H1 (cell line): ENCODE measurements at regions not wholly inside any gene's neighbourhood (a gene's known extent, or its start where the extent isn't known, plus 50 kb on each side); places are given as distances from the start of the nearest gene placed in this dataset.

Experiments
- CTCF ChIA-PET: fragments of 300-600 bp; sonication (Branson Sonifier 250); formaldehyde crosslinking; loops from one replicate; lab custom pipeline; 2021; ENCODE audit not compliant: partially characterized antibody; lab: Charles Lee
- POLR2A ChIA-PET: fragments of 300-600 bp; sonication (Branson Sonifier 250); formaldehyde crosslinking; loops from one replicate; lab custom pipeline; 2021; ENCODE audit warnings: inconsistent platforms; ENCODE audit not compliant: partially characterized antibody; lab: Charles Lee
- DNase-seq, 2 experiments: peaks; one replicate each; pipeline versions ENCODE4 v3.0.0 to v3.0.0-alpha.2; 2010 to 2022; ENCODE audit warnings: low spot score in 2 of 2, low read depth in 1 of 2, mixed read lengths in 1 of 2
- FAIRE-seq: peaks from 2 replicates; lab custom pipeline; 2011; peaks lifted over from hg19 to GRCh38; lab: Jason Lieb, UNC
- H2AFZ ChIP-seq: 2 replicates; pipeline ENCODE4 v1.8.1; 2012; ENCODE audit warnings: low read length, inconsistent platforms
- H2AK5ac ChIP-seq: 2 replicates; pipeline ENCODE4 v1.6.1; 2013; ENCODE audit warnings: low read depth, low read length
- H2BK120ac ChIP-seq: replicated peaks from 2 replicates; pipeline ENCODE3; 2013; ENCODE audit warnings: low read depth, low read length, inconsistent platforms
- H2BK12ac ChIP-seq: 2 replicates; pipeline ENCODE4 v1.6.1; 2013; ENCODE audit warnings: low read depth, low read length
- H2BK15ac ChIP-seq: 2 replicates; pipeline ENCODE4 v1.6.1; 2013; ENCODE audit warnings: low read length
- H2BK20ac ChIP-seq: 2 replicates; pipeline ENCODE4 v1.6.1; 2013; ENCODE audit warnings: low read length
- H2BK5ac ChIP-seq: 2 replicates; pipeline ENCODE4 v1.6.1; 2013; ENCODE audit warnings: low read depth, low read length
- H3K14ac ChIP-seq: 2 replicates; pipeline ENCODE4 v1.6.1; 2013; ENCODE audit warnings: inconsistent platforms; ENCODE audit not compliant: insufficient read length
- H3K18ac ChIP-seq: 2 replicates; pipeline ENCODE4 v1.6.1; 2013; ENCODE audit warnings: low read length; ENCODE audit errors: extremely low read depth
- H3K23ac ChIP-seq: 2 replicates; pipeline ENCODE4 v1.6.1; 2013; ENCODE audit warnings: inconsistent platforms; ENCODE audit not compliant: insufficient read length
- H3K23me2 ChIP-seq: 2 replicates; pipeline ENCODE4 v1.6.1; 2013; ENCODE audit warnings: low read depth, low read length
- H3K27ac ChIP-seq: 2 replicates; pipeline ENCODE4 v1.6.1; 2011; ENCODE audit warnings: low read depth, low read length, inconsistent platforms
- H3K27me3 ChIP-seq, 4 experiments: replicated peaks in 1 of 4; 1 replicate in 1 of 4; 2 replicates in 3 of 4; pipeline versions ENCODE4 v1.6.1 to v1.8.1; 2011 to 2013; ENCODE audit warnings: low read length in 3 of 4, mild to moderate bottlenecking in 3 of 4, inconsistent platforms in 2 of 4, mixed read lengths in 2 of 4, moderate library complexity in 1 of 4; ENCODE audit not compliant: control insufficient read depth in 3 of 4, insufficient read depth in 3 of 4; ENCODE audit errors: extremely low read depth in 1 of 4
- H3K36me3 ChIP-seq, 4 experiments: 2 replicates each; pipeline versions ENCODE4 v1.6.1 to v1.8.1; 2011 to 2013; ENCODE audit warnings: mild to moderate bottlenecking in 4 of 4, low read length in 3 of 4, moderate library complexity in 2 of 4, control low read depth in 1 of 4, inconsistent platforms in 1 of 4; ENCODE audit not compliant: insufficient read depth in 4 of 4, control insufficient read depth in 2 of 4
- H3K4ac ChIP-seq: replicated peaks from 2 replicates; pipeline ENCODE3; 2013; ENCODE audit warnings: low read length, low read depth, mixed read lengths, inconsistent platforms; ENCODE audit not compliant: insufficient read length
- H3K4me1 ChIP-seq, 4 experiments: replicated peaks in 1 of 4; 1 replicate in 1 of 4; 2 replicates in 3 of 4; pipeline versions ENCODE4 v1.6.1 to v1.8.1; 2011 to 2013; ENCODE audit warnings: low read length in 3 of 4, inconsistent platforms in 2 of 4, mixed read lengths in 1 of 4; ENCODE audit not compliant: insufficient read depth in 4 of 4, control insufficient read depth in 3 of 4
- H3K4me2 ChIP-seq, 2 experiments: 2 replicates each; pipeline versions ENCODE4 v1.6.1 to v1.8.1; 2011 to 2013; ENCODE audit warnings: low read depth in 2 of 2, low read length in 2 of 2, control low read depth in 1 of 2, inconsistent platforms in 1 of 2, mild to moderate bottlenecking in 1 of 2; ENCODE audit not compliant: insufficient read depth in 1 of 2
- H3K4me3 ChIP-seq, 4 experiments: fragments of 200-600, 300-600 bp in 1 of 4; sonication (generic), shearing (Covaris generic), sonication (Bioruptor Twin) in 1 of 4; 2 replicates each; pipeline versions ENCODE4 v1.5.1 to v1.8.1; 2011 to 2016; ENCODE audit warnings: low read length in 4 of 4, low read depth in 3 of 4, control low read depth in 2 of 4, inconsistent platforms in 2 of 4, mild to moderate bottlenecking in 2 of 4, mixed read lengths in 1 of 4, moderate library complexity in 1 of 4; ENCODE audit not compliant: insufficient read depth in 2 of 4; ENCODE audit errors: extremely low read depth in 1 of 4
- H3K56ac ChIP-seq: replicated peaks from 2 replicates; pipeline ENCODE3; 2013; ENCODE audit warnings: low read depth, mild to moderate bottlenecking, mixed read lengths, low read length, inconsistent platforms; ENCODE audit not compliant: insufficient read length
- H3K79me1 ChIP-seq: 2 replicates; pipeline ENCODE4 v1.6.1; 2013; ENCODE audit warnings: low read depth, low read length, control low read depth
- H3K79me2 ChIP-seq, 2 experiments: 2 replicates each; pipeline versions ENCODE4 v1.6.1 to v1.8.1; 2012 to 2013; ENCODE audit warnings: low read length in 2 of 2, mild to moderate bottlenecking in 2 of 2, inconsistent platforms in 1 of 2; ENCODE audit not compliant: insufficient read depth in 2 of 2, control insufficient read depth in 1 of 2
- H3K9ac ChIP-seq, 4 experiments: replicated peaks in 1 of 4; 1 replicate in 1 of 4; 2 replicates in 3 of 4; pipeline versions ENCODE4 v1.6.1 to v1.8.1; 2011 to 2013; ENCODE audit warnings: low read depth in 3 of 4, low read length in 3 of 4, control low read depth in 2 of 4, mild to moderate bottlenecking in 2 of 4, moderate library complexity in 2 of 4, inconsistent platforms in 1 of 4; ENCODE audit errors: extremely low read depth in 1 of 4
- H3K9me3 ChIP-seq, 2 experiments: 2 replicates each; pipeline versions ENCODE4 v1.6.1 to v1.8.1; 2012 to 2013; ENCODE audit warnings: mild to moderate bottlenecking in 2 of 2, moderate library complexity in 2 of 2, control low read depth in 1 of 2, inconsistent platforms in 1 of 2, low read depth in 1 of 2, low read length in 1 of 2, mixed read lengths in 1 of 2; ENCODE audit not compliant: insufficient read depth in 2 of 2
- H4K20me1 ChIP-seq, 2 experiments: replicated peaks in 1 of 2; 2 replicates each; pipeline versions ENCODE3 to v1.8.1; 2011 to 2013; ENCODE audit warnings: inconsistent platforms in 2 of 2, low read length in 2 of 2, mild to moderate bottlenecking in 1 of 2; ENCODE audit not compliant: insufficient read depth in 2 of 2, control insufficient read depth in 1 of 2
- H4K5ac ChIP-seq: 2 replicates; pipeline ENCODE4 v1.6.1; 2013; ENCODE audit warnings: low read length, low read depth, mixed read lengths, inconsistent platforms; ENCODE audit not compliant: insufficient read length
- H4K8ac ChIP-seq: 2 replicates; pipeline ENCODE4 v1.8.0; 2013; ENCODE audit warnings: mild to moderate bottlenecking, moderate library complexity, low read length, inconsistent platforms; ENCODE audit not compliant: insufficient read depth; ENCODE audit errors: extremely low read depth
- H4K91ac ChIP-seq: replicated peaks from 2 replicates; pipeline ENCODE3; 2013; ENCODE audit warnings: low read length, mixed read lengths, inconsistent platforms; ENCODE audit not compliant: insufficient read length
- BCL11A ChIP-seq, 2 experiments: IDR thresholded peaks; one replicate each; pipeline ENCODE4 v1.6.1; 2011; ENCODE audit warnings: low read depth in 2 of 2, low read length in 2 of 2, mild to moderate bottlenecking in 2 of 2
- BRCA1 ChIP-seq: IDR thresholded peaks from 2 replicates; pipeline ENCODE4 v1.6.1; 2012; ENCODE audit warnings: low read depth, low read length, improper control_type of control experiment
- CEBPB ChIP-seq: IDR thresholded peaks from 2 replicates; pipeline ENCODE4 v1.6.1; 2012; ENCODE audit warnings: low read depth, low read length
- EZH2 ChIP-seq: fragments of 200-600 bp; sonication (generic); IDR thresholded peaks from 2 replicates; pipeline ENCODE4 v1.7.1; 2012; ENCODE audit warnings: low read depth, mild to moderate bottlenecking, moderate library complexity, low read length, inconsistent platforms; ENCODE audit not compliant: severe bottlenecking
- GABPA ChIP-seq: IDR thresholded peaks from 2 replicates; pipeline ENCODE4 v1.6.1; 2011; ENCODE audit warnings: mild to moderate bottlenecking, low read length, moderate library complexity, borderline replicate concordance; ENCODE audit not compliant: insufficient read depth
- HDAC6 ChIP-seq: IDR thresholded peaks from one replicate; pipeline ENCODE4 v1.7.1; 2012; ENCODE audit warnings: low read depth, mild to moderate bottlenecking, inconsistent platforms, low read length, moderate library complexity
- JUN ChIP-seq: IDR thresholded peaks from 2 replicates; pipeline ENCODE4 v1.6.1; 2011; ENCODE audit warnings: low read depth, mild to moderate bottlenecking, improper control_type of control experiment, low read length
- KDM1A ChIP-seq: fragments of 200-600, 300-600 bp; sonication (generic); IDR thresholded peaks from 2 replicates; pipeline ENCODE4 v1.7.1; 2016; ENCODE audit warnings: mild to moderate bottlenecking, low read length, borderline replicate concordance
- PHF8 ChIP-seq: fragments of 200-600 bp; sonication (generic); conservative IDR thresholded peaks from 2 replicates; pipeline ENCODE4 v1.7.1; 2012; ENCODE audit warnings: low read depth, mild to moderate bottlenecking, inconsistent platforms, low read length, moderate library complexity
- RFX5 ChIP-seq: IDR thresholded peaks from 2 replicates; pipeline ENCODE4 v1.6.1; 2011; ENCODE audit warnings: low read depth, low read length, improper control_type of control experiment, borderline replicate concordance
- SRF ChIP-seq: IDR thresholded peaks from 2 replicates; pipeline ENCODE4 v1.6.1; 2011; ENCODE audit warnings: mild to moderate bottlenecking, low read depth, low read length, moderate library complexity
- SUZ12 ChIP-seq: fragments of 200-600 bp; sonication (generic); IDR thresholded peaks from 2 replicates; pipeline ENCODE4 v1.6.1; 2012; ENCODE audit warnings: mild to moderate bottlenecking, inconsistent platforms, low read length, moderate library complexity, mixed read lengths
- TAF1 ChIP-seq: IDR thresholded peaks from 2 replicates; pipeline ENCODE4 v1.6.1; 2011; ENCODE audit warnings: mild to moderate bottlenecking, low read depth, low read length
- TCF12 ChIP-seq: IDR thresholded peaks from 2 replicates; pipeline ENCODE4 v1.6.1; 2011; ENCODE audit warnings: low read depth, mild to moderate bottlenecking, low read length
- WGBS, 2 experiments: shearing (Covaris generic) in 1 of 2; methylation state at CpG; one replicate each; pipeline versions ENCODE4 v1.1.6 to v1.1.7; 2013 to 2015; ENCODE audit warnings: low lambda C conversion rate in 2 of 2, mixed read lengths in 2 of 2, inconsistent platforms in 1 of 2, low coverage in 1 of 2, missing lambda C conversion rate in 1 of 2; ENCODE audit not compliant: insufficient replicate concordance in 2 of 2, insufficient coverage in 1 of 2, insufficient read length in 1 of 2; ENCODE audit errors: extremely low coverage in 1 of 2, missing lambda C conversion rate in 1 of 2; 5-methylcytosine and 5-hydroxymethylcytosine counted together

- Histone ChIP-seq H3K23me2 (no peaks in the 10 kb centered on the region; the same call in 1 of the 2 replicates), H4K20me1 (no peaks in the 10 kb centered on the region), H2BK5ac (no peak overlapping the region), H2BK15ac (no peak overlapping the region), H2BK12ac (no peak overlapping the region), H3K79me1 (no peaks in the 10 kb centered on the region), H3K23ac (no peak overlapping the region), H2BK20ac (no peak overlapping the region), H4K91ac (no peak overlapping the region), H4K8ac (no peak overlapping the region), H2AK5ac (no peak overlapping the region), H3K36me3 (no peaks in the 10 kb centered on the region), H3K27me3 (peaks cover 0 to 1% (median 0%) of the 10 kb centered on the region in 4 experiments; a peak in 1 of 7 replicates), H2AFZ (no peak overlapping the region), H3K4me1 (peaks cover 0 to 2% (median 0%) of the 10 kb centered on the region in 4 experiments; a peak in 1 of 7 replicates), H3K56ac (no peak overlapping the region), H3K27ac (no peak overlapping the region), H3K4me2 (no peak overlapping the region), H3K9ac (no peak overlapping the region), H3K4me3 (no peak overlapping the region), H3K14ac (no peak overlapping the region), H4K5ac (no peak overlapping the region), H3K18ac (no peak overlapping the region), H3K9me3 (no peaks in the 10 kb centered on the region), H3K4ac (no peak overlapping the region), H3K79me2 (no peaks in the 10 kb centered on the region), H2BK120ac (no peak overlapping the region)
- ChIA-PET CTCF (interaction anchor here (0.6 to 0.7 kb wide), 2 partner anchors 15 to 136 kb away, joined by 3 to 6 read pairs; no protein-coding TSS in a partner anchor), POLR2A (no interaction called here)
- no peak for TF ChIP-seq RFX5
- no peak for TF ChIP-seq TCF12
- no peak for TF ChIP-seq CEBPB
- no peak for TF ChIP-seq PHF8
- TF ChIP-seq TAF1 = no peak
- no peak for TF ChIP-seq SRF
- no peak for TF ChIP-seq EZH2
- TF ChIP-seq JUN = no peak
- no peak for TF ChIP-seq HDAC6
- no peak for TF ChIP-seq GABPA
- no peak for TF ChIP-seq SUZ12
- no peak for TF ChIP-seq KDM1A
- no peak for TF ChIP-seq BRCA1
- TF ChIP-seq BCL11A (IDR thresholded peaks at IDR 0.05; ENCODE audit: low read depth in 2 of 2, low read length in 2 of 2) = no peak
- FAIRE-seq = no peak
- no peak for DNase-seq
- WGBS, 2 experiments = 100% methylated on average over 3 of the region's 3 CpGs; no CpG with 5 or more reads in 1 of the 2 experiments
Measured at GRCh38 chr16:59327894-59328293, 593.8 kb upstream of the GOT2 start.
